Neutrophil (primary cell): ENCODE measurements at regions not wholly inside any gene's neighbourhood (a gene's known extent, or its start where the extent isn't known, plus 50 kb on each side); places are given as distances from the start of the nearest gene placed in this dataset.

Experiments
- H3K27ac ChIP-seq: fragments of 200-600 bp; sonication (generic); 2 replicates; pipeline ENCODE4 v1.5.1; 2016; ENCODE audit warnings: mild to moderate bottlenecking, moderate library complexity
- H3K27me3 ChIP-seq: fragments of 200-600 bp; sonication (generic); 2 replicates; pipeline ENCODE4 v1.6.0; 2016; ENCODE audit warnings: mild to moderate bottlenecking
- H3K36me3 ChIP-seq: fragments of 200-600 bp; sonication (generic); 2 replicates; pipeline ENCODE4 v1.5.1; 2017
- H3K4me1 ChIP-seq, 2 experiments: fragments of 200-600 bp in 1 of 2; sonication (generic) in 1 of 2; 1 replicate in 1 of 2; 2 replicates in 1 of 2; pipeline versions ENCODE4 v1.5.1 to v1.6.1; 2013 to 2016; ENCODE audit warnings: low read depth in 1 of 2, low read length in 1 of 2, mild to moderate bottlenecking in 1 of 2, moderate library complexity in 1 of 2; ENCODE audit not compliant: control insufficient read depth in 1 of 2, insufficient read depth in 1 of 2
- H3K4me3 ChIP-seq, 2 experiments: fragments of 200-600 bp in 1 of 2; sonication (generic) in 1 of 2; 1 replicate in 1 of 2; 2 replicates in 1 of 2; pipeline ENCODE4 v1.5.1; 2013 to 2016; ENCODE audit warnings: low read depth in 1 of 2, low read length in 1 of 2, mild to moderate bottlenecking in 1 of 2, moderate library complexity in 1 of 2
- H3K9me3 ChIP-seq: fragments of 200-600 bp; sonication (generic); 2 replicates; pipeline ENCODE4 v1.5.1; 2016
- TF ChIP-seq, protein P1 (sequence below): fragments of 200-600 bp; sonication (generic); IDR thresholded peaks from 2 replicates; pipeline ENCODE4 v1.5.1; 2016; ENCODE audit warnings: antibody characterized with exemption

DNA sequence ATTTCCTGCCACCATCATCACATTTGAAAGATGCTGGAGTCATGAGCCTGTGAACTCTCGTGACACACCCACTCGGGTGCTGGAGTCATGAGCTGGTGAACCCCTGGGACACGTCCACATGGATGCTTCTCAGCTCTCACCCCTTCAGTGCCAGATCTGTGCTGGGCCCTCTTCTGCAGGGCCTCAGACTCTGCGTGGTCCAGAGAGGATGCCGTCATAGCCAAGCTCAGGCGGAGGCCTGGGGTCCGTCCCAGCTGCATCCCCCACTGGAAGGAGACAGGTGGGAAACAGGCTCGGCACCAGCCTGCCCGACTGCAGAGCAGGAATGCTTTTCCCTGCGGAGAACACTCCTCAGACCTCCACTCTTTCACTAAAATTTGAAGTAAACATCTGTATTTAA, 156.5 kb upstream of the PPP2R2D start:
- no peaks in the 10 kb centered on the region for H3K9me3 ChIP-seq
- no peak overlapping the region for H3K4me3 ChIP-seq
- H3K27me3 ChIP-seq = peaks cover 26% of the 10 kb centered on the region
- no peaks in the 10 kb centered on the region for H3K36me3 ChIP-seq
- H3K27ac ChIP-seq = no peak overlapping the region
- no peaks in the 10 kb centered on the region for H3K4me1 ChIP-seq
- TF ChIP-seq, protein P1, sequence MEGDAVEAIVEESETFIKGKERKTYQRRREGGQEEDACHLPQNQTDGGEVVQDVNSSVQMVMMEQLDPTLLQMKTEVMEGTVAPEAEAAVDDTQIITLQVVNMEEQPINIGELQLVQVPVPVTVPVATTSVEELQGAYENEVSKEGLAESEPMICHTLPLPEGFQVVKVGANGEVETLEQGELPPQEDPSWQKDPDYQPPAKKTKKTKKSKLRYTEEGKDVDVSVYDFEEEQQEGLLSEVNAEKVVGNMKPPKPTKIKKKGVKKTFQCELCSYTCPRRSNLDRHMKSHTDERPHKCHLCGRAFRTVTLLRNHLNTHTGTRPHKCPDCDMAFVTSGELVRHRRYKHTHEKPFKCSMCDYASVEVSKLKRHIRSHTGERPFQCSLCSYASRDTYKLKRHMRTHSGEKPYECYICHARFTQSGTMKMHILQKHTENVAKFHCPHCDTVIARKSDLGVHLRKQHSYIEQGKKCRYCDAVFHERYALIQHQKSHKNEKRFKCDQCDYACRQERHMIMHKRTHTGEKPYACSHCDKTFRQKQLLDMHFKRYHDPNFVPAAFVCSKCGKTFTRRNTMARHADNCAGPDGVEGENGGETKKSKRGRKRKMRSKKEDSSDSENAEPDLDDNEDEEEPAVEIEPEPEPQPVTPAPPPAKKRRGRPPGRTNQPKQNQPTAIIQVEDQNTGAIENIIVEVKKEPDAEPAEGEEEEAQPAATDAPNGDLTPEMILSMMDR = no peak

DNA sequence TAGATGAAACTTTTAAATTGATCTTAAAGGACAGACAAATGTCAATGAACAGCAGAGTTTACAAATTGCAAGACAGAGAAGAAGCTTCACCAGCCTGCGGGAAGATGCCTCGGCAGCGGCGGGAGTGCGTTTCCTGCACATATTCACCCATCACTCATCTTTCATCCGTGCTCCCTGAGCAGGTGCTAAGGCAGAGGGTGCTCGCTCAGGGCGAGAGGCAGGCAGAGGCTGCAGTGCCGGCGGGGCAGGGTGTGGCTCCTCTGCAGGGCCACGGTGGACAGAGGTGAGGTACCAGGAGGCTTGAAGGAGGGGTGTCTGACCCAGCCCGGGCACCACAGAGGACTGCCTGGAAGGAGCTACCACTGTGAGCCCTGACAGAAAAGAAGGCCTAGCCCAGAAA, 155.2 kb upstream of the PPP2R2D start:
- Histone ChIP-seq H3K9me3 (no peaks in the 10 kb centered on the region), H3K27ac (no peak overlapping the region), H3K4me3 (no peak overlapping the region), H3K4me1 (no peaks in the 10 kb centered on the region), H3K36me3 (no peaks in the 10 kb centered on the region), H3K27me3 (peaks cover 31% of the 10 kb centered on the region)
- TF ChIP-seq, protein P1 = no peak

DNA sequence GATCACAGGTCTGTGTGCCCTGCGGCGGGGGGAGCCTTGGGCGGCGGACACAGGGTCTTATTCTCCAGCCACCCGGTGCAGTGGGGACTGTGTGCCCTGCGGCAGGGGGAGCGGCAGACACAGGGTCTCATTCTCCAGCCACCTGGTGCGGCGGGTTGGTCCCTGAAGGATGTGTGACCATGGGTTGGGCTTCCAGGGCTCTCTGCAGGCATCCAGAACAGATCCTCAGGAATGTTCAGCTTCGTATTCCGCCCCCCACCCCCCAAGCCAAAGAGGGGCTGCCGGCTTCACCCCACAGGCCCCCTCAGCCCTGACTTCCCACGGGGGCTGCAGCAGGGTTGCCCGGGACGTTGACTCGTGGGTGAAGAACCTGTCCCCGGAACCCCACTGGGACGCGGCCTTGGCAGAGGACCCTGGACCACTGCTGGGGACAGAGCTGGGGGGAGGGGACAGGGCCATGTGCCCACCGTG, 154.5 kb upstream of the PPP2R2D start:
- Histone ChIP-seq H3K27ac (no peak overlapping the region), H3K27me3 (peaks cover 31% of the 10 kb centered on the region), H3K4me1 (no peaks in the 10 kb centered on the region), H3K36me3 (no peaks in the 10 kb centered on the region), H3K4me3 (no peak overlapping the region), H3K9me3 (no peaks in the 10 kb centered on the region)
- TF ChIP-seq, protein P1 = no peak

DNA sequence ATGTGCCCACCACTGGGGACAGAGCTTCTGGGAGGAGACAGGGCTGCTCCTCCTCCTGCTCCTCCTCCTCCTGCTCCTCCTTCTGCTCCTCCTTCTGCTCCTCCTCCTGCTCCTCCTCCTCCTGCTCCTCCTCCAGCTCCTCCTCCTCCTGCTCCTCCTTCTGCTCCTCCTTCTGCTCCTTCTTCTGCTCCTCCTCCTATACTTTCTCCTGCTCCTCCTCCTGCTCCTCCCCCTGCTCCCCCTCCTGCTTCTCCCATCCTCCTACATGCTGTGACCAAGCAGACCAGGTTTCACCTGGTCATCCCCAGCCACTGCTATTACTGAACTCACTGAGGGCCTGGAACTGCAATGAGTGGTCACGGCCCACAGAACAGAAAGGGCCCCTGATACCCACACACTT, 154.0 kb upstream of the PPP2R2D start:
- Histone ChIP-seq H3K4me3 (no peak overlapping the region), H3K27me3 (peaks cover 31% of the 10 kb centered on the region), H3K4me1 (no peaks in the 10 kb centered on the region), H3K9me3 (no peaks in the 10 kb centered on the region), H3K27ac (no peak overlapping the region), H3K36me3 (no peaks in the 10 kb centered on the region)
- TF ChIP-seq, protein P1 = no peak

DNA sequence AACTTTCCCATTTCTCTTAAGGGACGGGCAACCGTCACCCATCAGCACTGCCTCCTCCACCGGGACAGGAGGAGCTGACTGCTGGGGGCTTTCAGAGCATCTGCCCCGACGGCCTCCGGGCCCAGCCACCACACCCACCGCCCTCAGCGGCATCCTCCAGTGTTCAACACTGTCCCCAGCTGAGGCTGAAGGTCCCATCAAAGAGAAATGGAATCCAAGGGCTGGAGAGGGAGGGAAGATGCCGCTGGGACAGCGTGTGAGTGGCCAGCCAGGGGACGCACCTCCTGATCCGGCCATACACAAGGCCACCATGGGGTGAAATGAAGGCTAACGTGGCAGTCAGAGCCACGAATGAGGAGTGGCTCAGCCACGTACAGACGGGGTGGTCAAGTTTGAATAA, 153.6 kb upstream of the PPP2R2D start:
- no peaks in the 10 kb centered on the region for H3K9me3 ChIP-seq
- H3K4me3 ChIP-seq = no peak overlapping the region
- H3K36me3 ChIP-seq = no peaks in the 10 kb centered on the region
- H3K27me3 ChIP-seq = peaks cover 33% of the 10 kb centered on the region
- H3K27ac ChIP-seq = no peak overlapping the region
- TF ChIP-seq, protein P1 = no peak
- no peaks in the 10 kb centered on the region for H3K4me1 ChIP-seq

DNA sequence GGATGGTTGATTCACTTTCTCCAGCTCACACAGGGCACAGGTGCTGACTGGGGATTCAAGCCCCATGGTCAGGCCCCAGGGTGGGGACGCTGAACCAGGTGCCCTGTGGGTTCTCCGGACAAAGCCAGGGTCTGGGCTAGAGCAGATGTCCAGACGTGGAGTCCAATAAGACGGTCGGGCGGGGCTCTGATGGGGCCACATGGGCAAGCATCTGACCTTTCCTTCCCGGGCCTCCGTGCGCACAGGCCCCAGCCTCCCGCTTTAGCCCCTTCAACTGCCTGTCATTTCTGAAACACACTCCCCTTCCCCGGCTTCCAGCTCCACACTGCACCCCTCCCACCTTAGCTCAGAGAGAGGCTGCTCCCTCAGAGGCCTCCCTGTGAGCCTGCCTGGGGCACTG, 153.0 kb upstream of the PPP2R2D start:
- no peaks in the 10 kb centered on the region for H3K36me3 ChIP-seq
- peaks cover 34% of the 10 kb centered on the region for H3K27me3 ChIP-seq
- TF ChIP-seq, protein P1 = no peak
- H3K27ac ChIP-seq = no peak overlapping the region
- H3K4me1 ChIP-seq = no peaks in the 10 kb centered on the region
- H3K4me3 ChIP-seq = no peak overlapping the region
- H3K9me3 ChIP-seq = no peaks in the 10 kb centered on the region
